H1 (cell line): ENCODE measurements at regions not wholly inside any gene's neighbourhood (a gene's known extent, or its start where the extent isn't known, plus 50 kb on each side); places are given as distances from the start of the nearest gene placed in this dataset.

ENCODE experiments used
- CTCF ChIA-PET: fragments of 300-600 bp; sonication (Branson Sonifier 250); formaldehyde crosslinking; loops from one replicate; lab custom pipeline; 2021; ENCODE audit not compliant: partially characterized antibody; lab: Charles Lee
- POLR2A ChIA-PET: fragments of 300-600 bp; sonication (Branson Sonifier 250); formaldehyde crosslinking; loops from one replicate; lab custom pipeline; 2021; ENCODE audit warnings: inconsistent platforms; ENCODE audit not compliant: partially characterized antibody; lab: Charles Lee
- DNase-seq, 2 experiments: peaks; one replicate each; pipeline versions ENCODE4 v3.0.0 to v3.0.0-alpha.2; 2010 to 2022; ENCODE audit warnings: low spot score in 2 of 2, low read depth in 1 of 2, mixed read lengths in 1 of 2
- FAIRE-seq: peaks from 2 replicates; lab custom pipeline; 2011; peaks lifted over from hg19 to GRCh38; lab: Jason Lieb, UNC
- H2AFZ ChIP-seq: 2 replicates; pipeline ENCODE4 v1.8.1; 2012; ENCODE audit warnings: low read length, inconsistent platforms
- H2AK5ac ChIP-seq: 2 replicates; pipeline ENCODE4 v1.6.1; 2013; ENCODE audit warnings: low read depth, low read length
- H2BK120ac ChIP-seq: replicated peaks from 2 replicates; pipeline ENCODE3; 2013; ENCODE audit warnings: low read depth, low read length, inconsistent platforms
- H2BK12ac ChIP-seq: 2 replicates; pipeline ENCODE4 v1.6.1; 2013; ENCODE audit warnings: low read depth, low read length
- H2BK15ac ChIP-seq: 2 replicates; pipeline ENCODE4 v1.6.1; 2013; ENCODE audit warnings: low read length
- H2BK20ac ChIP-seq: 2 replicates; pipeline ENCODE4 v1.6.1; 2013; ENCODE audit warnings: low read length
- H2BK5ac ChIP-seq: 2 replicates; pipeline ENCODE4 v1.6.1; 2013; ENCODE audit warnings: low read depth, low read length
- H3K14ac ChIP-seq: 2 replicates; pipeline ENCODE4 v1.6.1; 2013; ENCODE audit warnings: inconsistent platforms; ENCODE audit not compliant: insufficient read length
- H3K18ac ChIP-seq: 2 replicates; pipeline ENCODE4 v1.6.1; 2013; ENCODE audit warnings: low read length; ENCODE audit errors: extremely low read depth
- H3K23ac ChIP-seq: 2 replicates; pipeline ENCODE4 v1.6.1; 2013; ENCODE audit warnings: inconsistent platforms; ENCODE audit not compliant: insufficient read length
- H3K23me2 ChIP-seq: 2 replicates; pipeline ENCODE4 v1.6.1; 2013; ENCODE audit warnings: low read depth, low read length
- H3K27ac ChIP-seq: 2 replicates; pipeline ENCODE4 v1.6.1; 2011; ENCODE audit warnings: low read depth, low read length, inconsistent platforms
- H3K27me3 ChIP-seq, 4 experiments: replicated peaks in 1 of 4; 1 replicate in 1 of 4; 2 replicates in 3 of 4; pipeline versions ENCODE4 v1.6.1 to v1.8.1; 2011 to 2013; ENCODE audit warnings: low read length in 3 of 4, mild to moderate bottlenecking in 3 of 4, inconsistent platforms in 2 of 4, mixed read lengths in 2 of 4, moderate library complexity in 1 of 4; ENCODE audit not compliant: control insufficient read depth in 3 of 4, insufficient read depth in 3 of 4; ENCODE audit errors: extremely low read depth in 1 of 4
- H3K36me3 ChIP-seq, 4 experiments: 2 replicates each; pipeline versions ENCODE4 v1.6.1 to v1.8.1; 2011 to 2013; ENCODE audit warnings: mild to moderate bottlenecking in 4 of 4, low read length in 3 of 4, moderate library complexity in 2 of 4, control low read depth in 1 of 4, inconsistent platforms in 1 of 4; ENCODE audit not compliant: insufficient read depth in 4 of 4, control insufficient read depth in 2 of 4
- H3K4ac ChIP-seq: replicated peaks from 2 replicates; pipeline ENCODE3; 2013; ENCODE audit warnings: low read length, low read depth, mixed read lengths, inconsistent platforms; ENCODE audit not compliant: insufficient read length
- H3K4me1 ChIP-seq, 4 experiments: replicated peaks in 1 of 4; 1 replicate in 1 of 4; 2 replicates in 3 of 4; pipeline versions ENCODE4 v1.6.1 to v1.8.1; 2011 to 2013; ENCODE audit warnings: low read length in 3 of 4, inconsistent platforms in 2 of 4, mixed read lengths in 1 of 4; ENCODE audit not compliant: insufficient read depth in 4 of 4, control insufficient read depth in 3 of 4
- H3K4me2 ChIP-seq, 2 experiments: 2 replicates each; pipeline versions ENCODE4 v1.6.1 to v1.8.1; 2011 to 2013; ENCODE audit warnings: low read depth in 2 of 2, low read length in 2 of 2, control low read depth in 1 of 2, inconsistent platforms in 1 of 2, mild to moderate bottlenecking in 1 of 2; ENCODE audit not compliant: insufficient read depth in 1 of 2
- H3K4me3 ChIP-seq, 4 experiments: fragments of 200-600, 300-600 bp in 1 of 4; sonication (generic), shearing (Covaris generic), sonication (Bioruptor Twin) in 1 of 4; 2 replicates each; pipeline versions ENCODE4 v1.5.1 to v1.8.1; 2011 to 2016; ENCODE audit warnings: low read length in 4 of 4, low read depth in 3 of 4, control low read depth in 2 of 4, inconsistent platforms in 2 of 4, mild to moderate bottlenecking in 2 of 4, mixed read lengths in 1 of 4, moderate library complexity in 1 of 4; ENCODE audit not compliant: insufficient read depth in 2 of 4; ENCODE audit errors: extremely low read depth in 1 of 4
- H3K56ac ChIP-seq: replicated peaks from 2 replicates; pipeline ENCODE3; 2013; ENCODE audit warnings: low read depth, mild to moderate bottlenecking, mixed read lengths, low read length, inconsistent platforms; ENCODE audit not compliant: insufficient read length
- H3K79me1 ChIP-seq: 2 replicates; pipeline ENCODE4 v1.6.1; 2013; ENCODE audit warnings: low read depth, low read length, control low read depth
- H3K79me2 ChIP-seq, 2 experiments: 2 replicates each; pipeline versions ENCODE4 v1.6.1 to v1.8.1; 2012 to 2013; ENCODE audit warnings: low read length in 2 of 2, mild to moderate bottlenecking in 2 of 2, inconsistent platforms in 1 of 2; ENCODE audit not compliant: insufficient read depth in 2 of 2, control insufficient read depth in 1 of 2
- H3K9ac ChIP-seq, 4 experiments: replicated peaks in 1 of 4; 1 replicate in 1 of 4; 2 replicates in 3 of 4; pipeline versions ENCODE4 v1.6.1 to v1.8.1; 2011 to 2013; ENCODE audit warnings: low read depth in 3 of 4, low read length in 3 of 4, control low read depth in 2 of 4, mild to moderate bottlenecking in 2 of 4, moderate library complexity in 2 of 4, inconsistent platforms in 1 of 4; ENCODE audit errors: extremely low read depth in 1 of 4
- H3K9me3 ChIP-seq, 2 experiments: 2 replicates each; pipeline versions ENCODE4 v1.6.1 to v1.8.1; 2012 to 2013; ENCODE audit warnings: mild to moderate bottlenecking in 2 of 2, moderate library complexity in 2 of 2, control low read depth in 1 of 2, inconsistent platforms in 1 of 2, low read depth in 1 of 2, low read length in 1 of 2, mixed read lengths in 1 of 2; ENCODE audit not compliant: insufficient read depth in 2 of 2
- H4K20me1 ChIP-seq, 2 experiments: replicated peaks in 1 of 2; 2 replicates each; pipeline versions ENCODE3 to v1.8.1; 2011 to 2013; ENCODE audit warnings: inconsistent platforms in 2 of 2, low read length in 2 of 2, mild to moderate bottlenecking in 1 of 2; ENCODE audit not compliant: insufficient read depth in 2 of 2, control insufficient read depth in 1 of 2
- H4K5ac ChIP-seq: 2 replicates; pipeline ENCODE4 v1.6.1; 2013; ENCODE audit warnings: low read length, low read depth, mixed read lengths, inconsistent platforms; ENCODE audit not compliant: insufficient read length
- H4K8ac ChIP-seq: 2 replicates; pipeline ENCODE4 v1.8.0; 2013; ENCODE audit warnings: mild to moderate bottlenecking, moderate library complexity, low read length, inconsistent platforms; ENCODE audit not compliant: insufficient read depth; ENCODE audit errors: extremely low read depth
- H4K91ac ChIP-seq: replicated peaks from 2 replicates; pipeline ENCODE3; 2013; ENCODE audit warnings: low read length, mixed read lengths, inconsistent platforms; ENCODE audit not compliant: insufficient read length
- CBX8 ChIP-seq: fragments of 300-800, 300-1000 bp; sonication (generic); IDR thresholded peaks from 2 replicates; pipeline ENCODE4 v1.7.1; 2016; ENCODE audit warnings: low read depth, low read length, borderline replicate concordance
- JUND ChIP-seq: IDR thresholded peaks from 2 replicates; pipeline ENCODE4 v1.6.1; 2011; ENCODE audit warnings: mild to moderate bottlenecking, improper control_type of control experiment, low read length
- RAD21 ChIP-seq, 2 experiments: IDR thresholded peaks in 1 of 2; conservative IDR thresholded peaks in 1 of 2; 2 replicates each; pipeline ENCODE4 v1.6.1; 2011; ENCODE audit warnings: low read depth in 2 of 2, low read length in 2 of 2, improper control_type of control experiment in 1 of 2, inconsistent platforms in 1 of 2, mild to moderate bottlenecking in 1 of 2, moderate library complexity in 1 of 2
- SAP30 ChIP-seq: fragments of 300-600 bp; sonication (generic); IDR thresholded peaks from 2 replicates; pipeline ENCODE4 v1.7.1; 2012; ENCODE audit warnings: low read length, moderate library complexity, mild to moderate bottlenecking, inconsistent platforms; ENCODE audit not compliant: insufficient read depth, insufficient replicate concordance
- SP1 ChIP-seq: IDR thresholded peaks from 2 replicates; pipeline ENCODE4 v1.6.1; 2011; ENCODE audit warnings: low read depth, low read length
- SP2 ChIP-seq: IDR thresholded peaks from 2 replicates; pipeline ENCODE4 v1.6.1; 2012; ENCODE audit warnings: mild to moderate bottlenecking, low read length, inconsistent platforms
- TAF7 ChIP-seq: optimal IDR thresholded peaks from 2 replicates; pipeline ENCODE3; 2011; ENCODE audit warnings: low read depth, mild to moderate bottlenecking, inconsistent platforms, low read length, moderate library complexity, borderline replicate concordance
- TCF12 ChIP-seq: IDR thresholded peaks from 2 replicates; pipeline ENCODE4 v1.6.1; 2011; ENCODE audit warnings: low read depth, mild to moderate bottlenecking, low read length
- WGBS, 2 experiments: shearing (Covaris generic) in 1 of 2; methylation state at CpG; one replicate each; pipeline versions ENCODE4 v1.1.6 to v1.1.7; 2013 to 2015; ENCODE audit warnings: low lambda C conversion rate in 2 of 2, mixed read lengths in 2 of 2, inconsistent platforms in 1 of 2, low coverage in 1 of 2, missing lambda C conversion rate in 1 of 2; ENCODE audit not compliant: insufficient replicate concordance in 2 of 2, insufficient coverage in 1 of 2, insufficient read length in 1 of 2; ENCODE audit errors: extremely low coverage in 1 of 2, missing lambda C conversion rate in 1 of 2; 5-methylcytosine and 5-hydroxymethylcytosine counted together

- H2BK5ac ChIP-seq: no peak overlapping the region
- no peaks in the 10 kb centered on the region for H3K27me3 ChIP-seq
- H3K4me2 ChIP-seq: no peak overlapping the region
- no peak overlapping the region for H3K23ac ChIP-seq
- ChIA-PET CTCF (no interaction called here), POLR2A (no interaction called here)
- no peak overlapping the region for H2BK15ac ChIP-seq
- H3K18ac ChIP-seq: no peak overlapping the region
- no peak overlapping the region for H4K5ac ChIP-seq
- H3K27ac ChIP-seq: no peak overlapping the region
- H3K4ac ChIP-seq: no peak overlapping the region
- no peak overlapping the region for H4K8ac ChIP-seq
- H2BK20ac ChIP-seq: no peak overlapping the region
- H3K14ac ChIP-seq: no peak overlapping the region
- H2BK12ac ChIP-seq: no peak overlapping the region
- H2AK5ac ChIP-seq: no peak overlapping the region
- TF ChIP-seq JUND: no peak
- no peak for TF ChIP-seq TCF12
- no peak for TF ChIP-seq SP2
- TF ChIP-seq SAP30: no peak
- TF ChIP-seq TAF7: no peak
- no peak for TF ChIP-seq SP1
- TF ChIP-seq CBX8: no peak
- no peak for TF ChIP-seq RAD21 (IDR thresholded peaks at IDR 0.05 in 1 of 2, conservative IDR thresholded peaks at IDR 0.05 in 1 of 2; ENCODE audit: low read depth in 2 of 2, low read length in 2 of 2)
- no peak overlapping the region for H3K4me3 ChIP-seq
- no peaks in the 10 kb centered on the region for H3K79me2 ChIP-seq
- H3K23me2 ChIP-seq: no peaks in the 10 kb centered on the region
- H2AFZ ChIP-seq: no peak overlapping the region
- H3K79me1 ChIP-seq: no peaks in the 10 kb centered on the region
- DNase-seq: no peak
- 77% methylated on average over 3 of the region's 3 CpGs; no CpG with 5 or more reads in 1 of the 2 experiments for WGBS, 2 experiments
- no peaks in the 10 kb centered on the region for H3K9me3 ChIP-seq
- H3K56ac ChIP-seq: no peak overlapping the region
- H3K36me3 ChIP-seq: no peaks in the 10 kb centered on the region
- H4K91ac ChIP-seq: no peak overlapping the region
- H4K20me1 ChIP-seq: no peaks in the 10 kb centered on the region
- no peaks in the 10 kb centered on the region for H3K4me1 ChIP-seq
- no peak overlapping the region for H3K9ac ChIP-seq
- H2BK120ac ChIP-seq: no peak overlapping the region
- FAIRE-seq: no peak
Observed at GRCh38 chrX:150262456-150262855, 100.7 kb upstream of the MAMLD1 start.
